Liver (tissue), 8 donors: ENCODE measurements at regions not wholly inside any gene's neighbourhood (a gene's known extent, or its start where the extent isn't known, plus 50 kb on each side); places are given as distances from the start of the nearest gene placed in this dataset.

ENCODE experiments used
- DNase-seq: peaks from one replicate; pipeline ENCODE4 v3.0.0-alpha.2; 2017; ENCODE audit warnings: low spot score
- H3K27ac ChIP-seq, 2 donors: one replicate each; pipeline ENCODE4 v1.7.0; 2013; ENCODE audit warnings: inconsistent platforms in 2 of 2, low read length in 2 of 2, control low read depth in 1 of 2, low read depth in 1 of 2, mild to moderate bottlenecking in 1 of 2
- H3K27me3 ChIP-seq, 4 donors: one replicate each; pipeline versions ENCODE4 v1.6.1 to v1.7.0; 2013; ENCODE audit warnings: low read length in 3 of 4, inconsistent platforms in 1 of 4, mild to moderate bottlenecking in 1 of 4, moderate library complexity in 1 of 4; ENCODE audit not compliant: control insufficient read depth in 4 of 4, insufficient read depth in 4 of 4
- H3K36me3 ChIP-seq, 4 donors: one replicate each; pipeline versions ENCODE4 v1.6.1 to v1.7.0; 2013; ENCODE audit warnings: low read length in 3 of 4, mild to moderate bottlenecking in 3 of 4, low read depth in 1 of 4, moderate library complexity in 1 of 4; ENCODE audit not compliant: control insufficient read depth in 4 of 4, insufficient read depth in 3 of 4
- H3K4me1 ChIP-seq, 4 donors: one replicate each; pipeline versions ENCODE4 v1.6.1 to v1.7.0; 2013; ENCODE audit warnings: low read length in 3 of 4, mild to moderate bottlenecking in 3 of 4, moderate library complexity in 1 of 4; ENCODE audit not compliant: control insufficient read depth in 4 of 4, insufficient read depth in 4 of 4
- H3K4me3 ChIP-seq, 3 donors: one replicate each; pipeline versions ENCODE4 v1.6.1 to v1.7.0; 2013; ENCODE audit warnings: low read length in 3 of 3, control low read depth in 1 of 3, low read depth in 1 of 3, mild to moderate bottlenecking in 1 of 3
- H3K9ac ChIP-seq, 2 donors: one replicate each; pipeline ENCODE4 v1.7.0; 2013; ENCODE audit warnings: low read length in 2 of 2, mild to moderate bottlenecking in 2 of 2, moderate library complexity in 2 of 2, control low read depth in 1 of 2, low read depth in 1 of 2
- H3K9me3 ChIP-seq, 4 donors: one replicate each; pipeline versions ENCODE4 v1.6.1 to v1.7.0; 2013; ENCODE audit warnings: low read length in 3 of 4; ENCODE audit not compliant: control insufficient read depth in 4 of 4
- EGR1 ChIP-seq, 2 donors: IDR thresholded peaks; 2 replicates each; pipeline ENCODE4 v1.6.1; 2016 to 2018; ENCODE audit warnings: antibody characterized with exemption in 2 of 2, low read depth in 2 of 2
- FOXA1 ChIP-seq: IDR thresholded peaks from 2 replicates; pipeline ENCODE4 v1.6.1; 2016; ENCODE audit warnings: antibody characterized with exemption
- FOXA2 ChIP-seq: IDR thresholded peaks from 2 replicates; pipeline ENCODE4 v1.6.1; 2016; ENCODE audit warnings: antibody characterized with exemption
- GABPA ChIP-seq, 2 donors: IDR thresholded peaks in 1 of 2; conservative IDR thresholded peaks in 1 of 2; 2 replicates each; pipeline ENCODE4 v1.6.1; 2016; ENCODE audit warnings: antibody characterized with exemption in 2 of 2, mild to moderate bottlenecking in 1 of 2, moderate library complexity in 1 of 2
- HNF4A ChIP-seq, 2 donors: conservative IDR thresholded peaks; 2 replicates each; pipeline ENCODE4 v1.6.1; 2016; ENCODE audit warnings: antibody characterized with exemption in 2 of 2, mild to moderate bottlenecking in 2 of 2
- JUND ChIP-seq, 2 donors: IDR thresholded peaks; 2 replicates each; pipeline ENCODE4 v1.6.1; 2016; ENCODE audit warnings: antibody characterized with exemption in 2 of 2
- NR2F2 ChIP-seq: IDR thresholded peaks from 2 replicates; pipeline ENCODE4 v1.6.1; 2016; ENCODE audit warnings: antibody characterized with exemption
- RAD21 ChIP-seq, 2 donors: IDR thresholded peaks; 2 replicates each; pipeline ENCODE4 v1.6.1; 2016; ENCODE audit warnings: antibody characterized with exemption in 2 of 2, mild to moderate bottlenecking in 2 of 2
- RXRA ChIP-seq, 2 donors: IDR thresholded peaks; 2 replicates each; pipeline ENCODE4 v1.6.1; 2017 to 2018; ENCODE audit warnings: antibody characterized with exemption in 2 of 2, mild to moderate bottlenecking in 1 of 2
- TAF1 ChIP-seq: conservative IDR thresholded peaks from 2 replicates; pipeline ENCODE4 v1.6.1; 2016; ENCODE audit warnings: antibody characterized with exemption, mild to moderate bottlenecking
- YY1 ChIP-seq: IDR thresholded peaks from 2 replicates; pipeline ENCODE4 v1.6.1; 2016; ENCODE audit warnings: antibody characterized with exemption, mild to moderate bottlenecking
- WGBS: extraction: QIAGEN DNeasy Blood & Tissue Kit; methylation state at CpG from one replicate; pipeline ENCODE4 v1.1.7; 2013; 5-methylcytosine and 5-hydroxymethylcytosine counted together
- TF ChIP-seq, protein P1 (sequence below): IDR thresholded peaks from 2 replicates; pipeline ENCODE4 v1.6.1; 2016; ENCODE audit warnings: antibody characterized with exemption
- TF ChIP-seq, protein P2 (sequence below): IDR thresholded peaks from 2 replicates; pipeline ENCODE4 v1.6.1; 2016; ENCODE audit warnings: antibody characterized with exemption
- TF ChIP-seq, protein P3 (sequence below): fragments of 150-350 bp; IDR thresholded peaks from 2 replicates; pipeline ENCODE4 v1.5.1; 2017; ENCODE audit warnings: improper control_type of control experiment, low read depth, low read length; ENCODE audit not compliant: missing input control
- donor health status: healthy.
- donor health status: healthy.
- donor health status: healthy.
- donor health status: healthy.
- donor health status: healthy.

DNA sequence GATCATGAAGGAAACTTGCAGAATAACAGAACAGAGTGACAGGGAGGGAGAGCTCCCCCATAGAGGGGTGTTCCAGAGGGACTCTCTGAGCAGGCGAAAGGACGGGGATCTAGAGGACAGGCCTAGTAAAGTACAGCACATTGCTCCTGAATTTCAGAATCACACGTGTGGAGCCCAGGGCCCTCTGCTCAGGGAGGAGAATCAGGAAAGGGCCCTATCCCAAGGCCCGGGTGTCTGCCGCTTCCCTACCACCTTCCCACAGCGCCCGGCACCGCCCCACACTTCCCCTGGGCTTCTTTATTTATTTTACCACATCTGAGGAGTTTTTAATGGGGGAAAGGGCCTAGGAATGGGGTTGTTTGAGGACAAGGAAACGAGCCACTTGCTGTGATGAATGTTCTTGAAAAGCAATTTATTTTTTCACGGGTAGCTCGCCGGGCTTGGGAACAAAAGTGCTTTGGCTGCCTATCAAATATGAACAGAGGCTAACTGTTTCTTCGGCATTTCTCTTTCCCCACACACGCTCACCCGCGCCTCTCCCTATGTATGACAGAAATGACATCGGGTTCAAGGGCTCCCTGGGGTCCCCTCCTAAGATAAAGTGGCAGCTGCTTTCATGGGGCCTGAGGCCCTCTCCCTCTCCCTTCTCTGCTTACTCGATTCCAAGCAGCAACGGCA lies 79.3 kb upstream of the GLI2 start:
- no peak for DNase-seq
- Histone ChIP-seq H3K36me3 (no peaks in the 10 kb centered on the region), H3K27ac (no peak overlapping the region), H3K9ac (no peak overlapping the region), H3K9me3 (peaks cover 0 to 9% (median 3%) of the 10 kb centered on the region in 4 donors), H3K4me3 (no peak overlapping the region), H3K4me1 (no peaks in the 10 kb centered on the region), H3K27me3 (no peaks in the 10 kb centered on the region)
- WGBS = 87% methylated on average over 19 of the region's 19 CpGs
- TF ChIP-seq, protein P1, sequence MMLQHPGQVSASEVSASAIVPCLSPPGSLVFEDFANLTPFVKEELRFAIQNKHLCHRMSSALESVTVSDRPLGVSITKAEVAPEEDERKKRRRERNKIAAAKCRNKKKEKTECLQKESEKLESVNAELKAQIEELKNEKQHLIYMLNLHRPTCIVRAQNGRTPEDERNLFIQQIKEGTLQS = no peak
- no peak for TF ChIP-seq HNF4A (conservative IDR thresholded peaks at IDR 0.05)
- no peak for TF ChIP-seq FOXA2
- no peak for TF ChIP-seq TAF1
- TF ChIP-seq, protein P2, sequence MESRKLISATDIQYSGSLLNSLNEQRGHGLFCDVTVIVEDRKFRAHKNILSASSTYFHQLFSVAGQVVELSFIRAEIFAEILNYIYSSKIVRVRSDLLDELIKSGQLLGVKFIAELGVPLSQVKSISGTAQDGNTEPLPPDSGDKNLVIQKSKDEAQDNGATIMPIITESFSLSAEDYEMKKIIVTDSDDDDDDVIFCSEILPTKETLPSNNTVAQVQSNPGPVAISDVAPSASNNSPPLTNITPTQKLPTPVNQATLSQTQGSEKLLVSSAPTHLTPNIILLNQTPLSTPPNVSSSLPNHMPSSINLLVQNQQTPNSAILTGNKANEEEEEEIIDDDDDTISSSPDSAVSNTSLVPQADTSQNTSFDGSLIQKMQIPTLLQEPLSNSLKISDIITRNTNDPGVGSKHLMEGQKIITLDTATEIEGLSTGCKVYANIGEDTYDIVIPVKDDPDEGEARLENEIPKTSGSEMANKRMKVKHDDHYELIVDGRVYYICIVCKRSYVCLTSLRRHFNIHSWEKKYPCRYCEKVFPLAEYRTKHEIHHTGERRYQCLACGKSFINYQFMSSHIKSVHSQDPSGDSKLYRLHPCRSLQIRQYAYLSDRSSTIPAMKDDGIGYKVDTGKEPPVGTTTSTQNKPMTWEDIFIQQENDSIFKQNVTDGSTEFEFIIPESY = no peak
- TF ChIP-seq EGR1 (IDR thresholded peaks at IDR 0.05; ENCODE audit: low read depth in 2 of 2) = no peak
- TF ChIP-seq FOXA1 = no peak
- no peak for TF ChIP-seq JUND (IDR thresholded peaks at IDR 0.05)
- TF ChIP-seq YY1 = no peak
- TF ChIP-seq RAD21 (IDR thresholded peaks at IDR 0.05) = no peak
- no peak for TF ChIP-seq NR2F2
- TF ChIP-seq RXRA (IDR thresholded peaks at IDR 0.05) = no peak

DNA sequence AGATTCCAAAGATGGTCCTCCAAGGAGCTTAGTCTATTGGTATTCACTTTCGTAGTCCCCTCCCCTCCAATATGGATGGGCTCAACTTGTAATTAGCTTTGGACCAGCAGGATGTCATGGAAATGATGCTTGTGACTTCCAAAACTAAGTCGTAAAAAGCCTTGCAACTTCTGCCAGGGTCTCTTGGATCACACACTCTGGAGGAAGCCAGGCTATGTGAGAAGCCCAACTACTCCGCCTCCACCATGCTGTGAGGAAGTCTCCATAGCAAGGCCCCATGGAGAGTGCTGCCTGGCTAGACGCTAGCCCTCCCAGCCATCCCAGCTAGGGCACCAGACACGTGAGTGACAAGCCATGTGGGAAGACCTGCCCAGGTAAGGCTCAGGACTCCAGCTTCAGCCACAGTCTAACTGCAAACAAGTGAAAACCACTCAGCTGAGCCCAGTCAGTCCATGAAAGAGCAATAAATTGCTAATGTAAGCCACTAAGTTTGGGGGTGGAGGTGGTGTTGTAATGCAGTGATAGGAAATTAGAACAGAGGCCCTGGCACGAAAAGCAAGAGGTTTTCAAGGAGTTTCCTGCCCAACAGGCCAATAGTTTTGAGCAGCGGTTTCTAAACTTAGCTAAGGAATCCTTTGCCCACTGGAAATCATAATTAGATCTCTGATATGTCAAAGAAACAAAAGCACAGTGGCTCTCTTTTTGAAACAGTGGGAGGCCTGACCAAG lies 77.5 kb upstream of the GLI2 start:
- Histone ChIP-seq H3K9ac (no peak overlapping the region), H3K27me3 (no peaks in the 10 kb centered on the region), H3K9me3 (no peaks in the 10 kb centered on the region), H3K4me3 (no peak overlapping the region), H3K4me1 (peaks cover 0 to 2% (median 0%) of the 10 kb centered on the region in 4 donors), H3K36me3 (no peaks in the 10 kb centered on the region), H3K27ac (no peak overlapping the region)
- DNase-seq = no peak
- WGBS = 88% methylated on average over 7 of the region's 7 CpGs
- TF ChIP-seq, protein P3, sequence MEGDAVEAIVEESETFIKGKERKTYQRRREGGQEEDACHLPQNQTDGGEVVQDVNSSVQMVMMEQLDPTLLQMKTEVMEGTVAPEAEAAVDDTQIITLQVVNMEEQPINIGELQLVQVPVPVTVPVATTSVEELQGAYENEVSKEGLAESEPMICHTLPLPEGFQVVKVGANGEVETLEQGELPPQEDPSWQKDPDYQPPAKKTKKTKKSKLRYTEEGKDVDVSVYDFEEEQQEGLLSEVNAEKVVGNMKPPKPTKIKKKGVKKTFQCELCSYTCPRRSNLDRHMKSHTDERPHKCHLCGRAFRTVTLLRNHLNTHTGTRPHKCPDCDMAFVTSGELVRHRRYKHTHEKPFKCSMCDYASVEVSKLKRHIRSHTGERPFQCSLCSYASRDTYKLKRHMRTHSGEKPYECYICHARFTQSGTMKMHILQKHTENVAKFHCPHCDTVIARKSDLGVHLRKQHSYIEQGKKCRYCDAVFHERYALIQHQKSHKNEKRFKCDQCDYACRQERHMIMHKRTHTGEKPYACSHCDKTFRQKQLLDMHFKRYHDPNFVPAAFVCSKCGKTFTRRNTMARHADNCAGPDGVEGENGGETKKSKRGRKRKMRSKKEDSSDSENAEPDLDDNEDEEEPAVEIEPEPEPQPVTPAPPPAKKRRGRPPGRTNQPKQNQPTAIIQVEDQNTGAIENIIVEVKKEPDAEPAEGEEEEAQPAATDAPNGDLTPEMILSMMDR = no peak
- no peak for TF ChIP-seq GABPA (IDR thresholded peaks at IDR 0.05 in 1 of 2, conservative IDR thresholded peaks at IDR 0.05 in 1 of 2)
- no peak for TF ChIP-seq EGR1 (IDR thresholded peaks at IDR 0.05; ENCODE audit: low read depth in 2 of 2)
- TF ChIP-seq, protein P2 = no peak
- no peak for TF ChIP-seq YY1
